ENCODE measurements at regions not wholly inside any gene's neighbourhood (a gene's known extent, or its start where the extent isn't known, plus 50 kb on each side); places are given as distances from the start of the nearest gene placed in this dataset.

- H3K4me3 ChIP-seq (ENCODE audit: insufficient read depth, low read length, poor library complexity, severe bottlenecking): no peak overlapping the region
- no peak overlapping the region for H3K9ac ChIP-seq (ENCODE audit: low read length)
- H3K27me3 ChIP-seq (ENCODE audit: low read length): no peaks in the 10 kb centered on the region
- no peak overlapping the region for H3K4me2 ChIP-seq (ENCODE audit: low read depth, low read length, poor library complexity, severe bottlenecking)
- TF ChIP-seq CTCF (IDR thresholded peaks at IDR 0.05; ENCODE audit: insufficient read depth, low read length, poor library complexity, severe bottlenecking) (no peak), EZH2phosphoT487 (conservative IDR thresholded peaks at IDR 0.05; ENCODE audit: low read length) (no peak)
- no peaks in the 10 kb centered on the region for H3K9me2 ChIP-seq (replicated peaks; ENCODE audit: insufficient read depth, low read length)
- no peak overlapping the region for H2AFZ ChIP-seq (ENCODE audit: low read depth, low read length, severe bottlenecking)
- no peaks in the 10 kb centered on the region for H3F3A ChIP-seq (ENCODE audit: insufficient read depth)
- H4K20me1 ChIP-seq (ENCODE audit: low read depth, low read length): no peaks in the 10 kb centered on the region
- no peak overlapping the region for H3K27ac ChIP-seq (ENCODE audit: low read depth, low read length)
- H3K9me3 ChIP-seq (ENCODE audit: insufficient read depth, low read length): no peaks in the 10 kb centered on the region
- H3K79me2 ChIP-seq (ENCODE audit: insufficient read depth, low read length): no peaks in the 10 kb centered on the region
- H3K36me3 ChIP-seq (ENCODE audit: low read length): no peaks in the 10 kb centered on the region
Measured at GRCh38 chr6:78427386-78427785, 440.0 kb upstream of the IRAK1BP1 start.

GRCh38 chr6:78430521-78430920 is 436.8 kb upstream of the IRAK1BP1 start:
- Histone ChIP-seq H3K9me3 (ENCODE audit: insufficient read depth, low read length) (no peaks in the 10 kb centered on the region), H3K79me2 (ENCODE audit: insufficient read depth, low read length) (no peaks in the 10 kb centered on the region), H3K27me3 (ENCODE audit: low read length) (no peaks in the 10 kb centered on the region), H3K4me3 (ENCODE audit: insufficient read depth, low read length, poor library complexity, severe bottlenecking) (no peak overlapping the region), H3F3A (ENCODE audit: insufficient read depth) (no peaks in the 10 kb centered on the region), H3K9ac (ENCODE audit: low read length) (no peak overlapping the region), H3K36me3 (ENCODE audit: low read length) (no peaks in the 10 kb centered on the region), H3K9me2 (replicated peaks; ENCODE audit: insufficient read depth, low read length) (no peaks in the 10 kb centered on the region), H2AFZ (ENCODE audit: low read depth, low read length, severe bottlenecking) (no peak overlapping the region), H3K27ac (ENCODE audit: low read depth, low read length) (no peak overlapping the region), H4K20me1 (ENCODE audit: low read depth, low read length) (no peaks in the 10 kb centered on the region), H3K4me2 (ENCODE audit: low read depth, low read length, poor library complexity, severe bottlenecking) (no peak overlapping the region)
- no peak for TF ChIP-seq EZH2phosphoT487 (conservative IDR thresholded peaks at IDR 0.05; ENCODE audit: low read length)
- no peak for TF ChIP-seq CTCF (IDR thresholded peaks at IDR 0.05; ENCODE audit: insufficient read depth, low read length, poor library complexity, severe bottlenecking)

- Histone ChIP-seq H3K27ac (ENCODE audit: low read depth, low read length) (no peak overlapping the region), H4K20me1 (ENCODE audit: low read depth, low read length) (no peaks in the 10 kb centered on the region), H3F3A (ENCODE audit: insufficient read depth) (no peaks in the 10 kb centered on the region), H3K4me3 (ENCODE audit: insufficient read depth, low read length, poor library complexity, severe bottlenecking) (no peak overlapping the region), H3K9me2 (replicated peaks; ENCODE audit: insufficient read depth, low read length) (no peaks in the 10 kb centered on the region), H3K27me3 (ENCODE audit: low read length) (no peaks in the 10 kb centered on the region), H3K4me2 (ENCODE audit: low read depth, low read length, poor library complexity, severe bottlenecking) (no peak overlapping the region), H3K36me3 (ENCODE audit: low read length) (no peaks in the 10 kb centered on the region), H2AFZ (ENCODE audit: low read depth, low read length, severe bottlenecking) (no peak overlapping the region), H3K9ac (ENCODE audit: low read length) (no peak overlapping the region), H3K9me3 (ENCODE audit: insufficient read depth, low read length) (no peaks in the 10 kb centered on the region), H3K79me2 (ENCODE audit: insufficient read depth, low read length) (no peaks in the 10 kb centered on the region)
- TF ChIP-seq EZH2phosphoT487 (conservative IDR thresholded peaks at IDR 0.05; ENCODE audit: low read length) (no peak), CTCF (IDR thresholded peaks at IDR 0.05; ENCODE audit: insufficient read depth, low read length, poor library complexity, severe bottlenecking) (no peak)
Measured at GRCh38 chr6:78435671-78436070, 431.7 kb upstream of the IRAK1BP1 start.

Data from SU-DHL-6 (cell line).